GM11168 (cell line): ENCODE measurements at regions not wholly inside any gene's neighbourhood (a gene's known extent, or its start where the extent isn't known, plus 50 kb on each side); places are given as distances from the start of the nearest gene placed in this dataset.

Experiments used
- in situ Hi-C: fragments of 300-500 bp; cut with MboI; formaldehyde crosslinking; loops from one replicate; pipeline ENCODE4 v1.12.0; 2022; ENCODE audit warnings: low sequenced_read_pairs; ENCODE audit not compliant: unreplicated experiment

DNA sequence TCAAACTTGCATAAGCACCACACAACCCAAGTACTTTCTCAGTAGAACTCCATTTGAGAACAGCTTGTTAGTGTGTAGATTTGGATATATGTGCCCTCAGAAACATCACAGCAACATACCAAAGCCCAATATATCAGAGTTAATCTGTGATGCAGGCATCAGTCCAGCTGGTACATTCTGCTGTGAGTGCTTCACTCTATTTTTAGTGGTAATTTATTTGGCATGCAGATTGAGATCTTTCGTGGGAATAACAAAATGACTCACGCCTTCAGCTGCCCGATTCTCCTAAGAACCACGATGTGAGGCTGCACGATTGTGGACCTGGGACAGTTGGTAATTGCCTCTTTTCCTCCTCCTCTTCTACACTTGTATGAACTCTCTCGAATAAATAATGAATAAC, 730.7 kb downstream of the SQOR start:
- in situ Hi-C loops: no loop called here

- in situ Hi-C loops: no loop called here
Measured at GRCh38 chr15:46366360-46367007, 731.7 kb downstream of the SQOR start.

- in situ Hi-C loops: no loop called here
Measured at GRCh38 chr15:46383978-46384377, 749.1 kb downstream of the SQOR start.

DNA sequence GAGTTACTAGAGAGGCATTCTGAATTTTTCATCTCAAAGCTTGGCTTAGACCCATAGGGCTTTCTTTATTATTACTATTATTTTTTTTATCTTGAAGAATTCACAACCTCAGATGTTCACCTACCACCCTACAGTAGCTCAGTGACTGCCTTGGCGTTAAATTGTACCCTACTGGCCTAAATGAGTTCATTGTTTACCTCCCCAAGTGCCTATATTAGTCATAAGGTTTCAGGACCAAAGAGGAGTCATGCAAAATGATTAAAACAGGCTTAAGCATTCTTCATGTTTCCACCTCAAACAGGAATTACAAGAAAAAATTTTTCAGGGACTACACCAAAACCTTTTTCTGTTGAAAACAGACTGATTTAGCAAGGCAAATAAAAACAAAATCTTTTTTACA, 751.5 kb downstream of the SQOR start:
- in situ Hi-C loops: no loop called here

DNA sequence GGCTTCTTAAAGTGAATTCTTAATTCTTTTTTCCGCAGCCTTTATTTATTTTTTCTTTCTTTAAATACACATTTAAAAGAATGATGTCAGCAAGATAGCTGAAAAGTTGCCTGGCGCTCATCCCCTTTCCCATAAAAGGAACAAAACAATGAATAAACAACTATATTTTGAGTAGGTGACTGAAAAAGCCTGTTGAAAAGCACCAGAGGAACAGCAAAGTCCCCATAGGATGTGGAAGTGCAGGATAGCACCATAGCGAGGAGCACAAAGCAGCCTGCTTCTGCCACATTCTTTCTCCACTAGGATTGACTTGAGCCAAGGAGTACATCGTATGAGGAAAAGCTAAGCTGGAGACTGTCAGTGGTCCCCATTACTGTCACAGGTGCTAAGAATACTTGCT, 754.9 kb downstream of the SQOR start:
- in situ Hi-C loops: no loop called here

GRCh38 chr15:46394463-46394862, 759.6 kb downstream of the SQOR start:
- in situ Hi-C loops: no loop called here

DNA sequence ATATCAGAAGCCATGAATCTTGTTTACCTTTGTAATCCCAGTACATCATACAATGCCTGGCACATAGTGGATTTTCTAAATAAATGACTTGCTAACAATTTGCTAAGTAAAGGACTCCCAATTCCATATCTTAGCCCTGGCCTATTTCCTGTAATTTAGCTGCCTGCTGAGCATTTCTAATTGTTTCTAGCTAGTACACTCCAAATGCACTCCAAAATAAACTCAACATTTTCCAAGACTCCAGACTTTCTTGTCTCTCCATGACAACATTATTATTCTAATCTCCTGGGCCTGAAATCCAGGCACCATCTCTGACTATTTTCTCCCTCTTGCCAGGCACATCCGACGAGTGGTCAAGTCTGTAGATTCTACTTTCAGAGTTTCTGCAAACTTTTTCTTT, 773.5 kb downstream of the SQOR start:
- in situ Hi-C loops: no loop called here

DNA sequence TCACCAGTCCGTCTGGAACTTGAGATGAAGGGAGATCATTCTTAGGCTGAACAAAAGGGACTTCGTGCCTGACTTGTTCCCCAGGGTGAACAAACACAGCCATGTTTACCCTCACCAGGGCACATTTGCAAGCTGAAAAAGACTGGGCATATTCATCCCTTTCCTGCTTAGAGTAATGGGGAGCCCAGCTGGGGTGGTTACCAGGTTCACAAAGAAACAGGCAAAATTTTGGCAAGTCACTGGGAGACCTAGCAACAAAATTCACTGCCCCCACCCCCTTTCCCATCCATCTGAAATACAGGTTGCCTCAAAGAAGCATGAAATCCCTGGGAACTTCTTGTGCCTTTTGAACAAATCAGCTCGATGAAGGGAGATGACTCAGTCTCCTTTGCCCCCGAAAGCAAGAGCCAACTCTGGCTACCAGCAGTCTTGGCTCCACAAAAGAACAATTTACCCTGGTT, 775.0 kb downstream of the SQOR start:
- in situ Hi-C loops: no loop called here

GRCh38 chr15:46410705-46411104, 775.9 kb downstream of the SQOR start:
- in situ Hi-C loops: no loop called here

DNA sequence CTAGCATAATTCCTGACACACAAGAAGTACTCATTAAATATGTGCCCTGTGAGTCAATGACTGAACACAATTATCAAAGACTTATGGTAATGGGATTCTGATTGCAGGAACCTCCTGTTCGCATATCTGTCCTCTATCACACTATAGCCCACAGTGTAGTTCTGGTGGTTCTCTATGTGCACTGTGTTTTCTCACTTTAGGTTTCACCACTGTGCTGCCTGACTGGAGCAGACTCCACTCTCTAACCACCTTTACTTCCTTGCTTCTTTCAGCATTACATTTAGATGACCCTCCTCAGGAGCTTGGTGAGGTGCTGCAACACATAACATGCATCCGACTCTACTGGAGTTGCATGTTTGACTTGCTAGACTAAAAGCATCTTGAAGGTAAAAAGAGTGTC, 777.1 kb downstream of the SQOR start:
- in situ Hi-C loops: no loop called here

GRCh38 chr15:46413799-46414198, 779.0 kb downstream of the SQOR start:
- in situ Hi-C loops: no loop called here

- in situ Hi-C loops: no loop called here
Measured at GRCh38 chr15:46416544-46416943, 781.7 kb downstream of the SQOR start.

- in situ Hi-C loops: no loop called here
Measured at GRCh38 chr15:46420990-46421389, 786.2 kb downstream of the SQOR start.

- in situ Hi-C loops: no loop called here
Measured at GRCh38 chr15:46441294-46442062, 806.6 kb downstream of the SQOR start.

GRCh38 chr15:46442184-46442583, 807.4 kb downstream of the SQOR start:
- in situ Hi-C loops: no loop called here

- in situ Hi-C loops: no loop called here
Measured at GRCh38 chr15:46442901-46443590, 808.2 kb downstream of the SQOR start.

DNA sequence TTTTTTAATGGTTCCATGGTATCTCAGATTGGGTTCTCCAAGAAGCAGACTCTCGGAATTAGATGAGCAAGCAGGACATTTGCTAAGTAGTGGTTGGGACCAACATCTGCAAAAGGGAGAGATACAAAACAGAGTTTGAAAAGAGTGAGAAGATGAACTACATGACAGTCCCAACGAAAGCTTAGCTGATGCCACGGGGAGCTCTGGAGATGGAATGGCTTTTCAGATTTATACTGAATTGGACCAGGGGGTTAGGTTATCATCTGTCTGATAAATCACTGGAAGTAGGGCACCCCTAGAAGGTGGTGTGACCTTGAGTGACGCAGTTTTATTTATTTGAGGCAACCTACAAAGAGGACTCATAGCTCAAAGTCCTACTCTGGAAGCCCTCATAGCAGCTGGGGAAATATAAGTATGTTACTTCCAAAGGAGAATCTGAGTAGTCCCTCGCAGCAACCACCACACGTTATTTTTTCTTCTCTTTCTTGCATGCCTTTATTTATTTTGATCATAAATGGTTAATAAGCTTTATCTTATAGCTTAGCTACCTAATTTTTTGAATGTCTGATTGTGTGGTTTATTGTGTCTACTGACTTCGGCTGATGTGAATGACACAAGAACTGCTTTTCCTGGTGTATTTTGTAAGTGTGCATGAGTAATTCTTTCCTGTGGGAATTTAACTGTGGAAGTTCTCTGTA, 815.4 kb downstream of the SQOR start:
- in situ Hi-C loops: no loop called here

- in situ Hi-C loops: no loop called here
Measured at GRCh38 chr15:46450810-46451182, 816.0 kb downstream of the SQOR start.

- in situ Hi-C loops: no loop called here
Measured at GRCh38 chr15:46452297-46452820, 817.5 kb downstream of the SQOR start.

- in situ Hi-C loops: no loop called here
Measured at GRCh38 chr15:46456456-46456855, 821.6 kb downstream of the SQOR start.
